ENCODE measurements at regions not wholly inside any gene's neighbourhood (a gene's known extent, or its start where the extent isn't known, plus 50 kb on each side); places are given as distances from the start of the nearest gene placed in this dataset.

DNA sequence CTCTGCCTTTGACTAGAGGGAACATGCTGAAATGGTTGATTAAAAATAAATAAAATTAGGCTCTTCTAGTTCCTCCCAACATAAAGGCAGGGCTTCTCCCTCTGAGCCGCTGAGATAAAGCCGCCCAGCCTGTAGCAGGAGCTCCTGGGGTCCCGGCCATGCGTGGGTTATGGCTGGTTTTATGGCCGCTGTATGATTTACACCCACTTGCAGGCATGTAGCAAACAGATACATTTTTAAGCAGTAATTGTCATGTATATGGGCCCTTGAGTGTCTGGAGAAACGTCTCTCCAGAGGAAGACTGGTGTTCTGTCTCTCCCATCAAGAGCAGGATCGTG, 201.0 kb upstream of the TNRC6C start:
- Histone ChIP-seq H3K9ac (ENCODE audit: insufficient read depth, low read depth, low read length) (no peak overlapping the region), H2AFZ (ENCODE audit: low read length) (no peak overlapping the region), H3K9me3 (ENCODE audit: low read length) (peaks cover 8% of the 10 kb centered on the region; the same call in 1 of the 2 replicates), H3K4me3 (replicated peaks in 1 of 3; ENCODE audit: insufficient read depth in 1 of 3, low read depth in 2 of 3, low read length in 3 of 3) (no peak overlapping the region), H3K4me2 (ENCODE audit: low read depth, low read length) (no peak overlapping the region), H3K36me3 (replicated peaks in 1 of 2; ENCODE audit: control insufficient read depth in 1 of 2, insufficient read depth in 2 of 2, low read length in 2 of 2) (no peaks in the 10 kb centered on the region), H3K27ac (ENCODE audit: extremely low read length, insufficient read depth, low read length) (no peak overlapping the region), H3K79me2 (ENCODE audit: insufficient read depth, low read length) (no peaks in the 10 kb centered on the region), H4K20me1 (ENCODE audit: insufficient read depth, low read length) (no peaks in the 10 kb centered on the region), H3K4me1 (ENCODE audit: insufficient read depth, low read length) (no peaks in the 10 kb centered on the region), H3K27me3 (ENCODE audit: control insufficient read depth in 1 of 2, insufficient read depth in 2 of 2, low read length in 2 of 2) (peaks cover 17 to 72% of the 10 kb centered on the region in 2 experiments; a peak in 4 of 5 replicates)
- in situ Hi-C loops (cut with HindIII; ENCODE audit: extremely low pct_ligation_motif_present, low pct_unique_long_range_greater_than_20kb) (no loop called here), intact Hi-C loops (cut with micrococcal nuclease; ENCODE audit: unreplicated experiment) (no loop called here)
- DNase-seq (ENCODE audit: low spot score) (no peak), FAIRE-seq (no peak), ATAC-seq (no peak)
- 25% methylated on average over 7 of the region's 7 CpGs for WGBS (ENCODE audit: low lambda C conversion rate)
- TF ChIP-seq E2F1 (CRISPR knock-in tag; IDR thresholded peaks at IDR 0.05) (no peak), TOE1 (CRISPR knock-in tag; IDR thresholded peaks at IDR 0.05) (no peak), ZNF331 (CRISPR knock-in tag; IDR thresholded peaks at IDR 0.05) (no peak), ZBTB7B (CRISPR knock-in tag; IDR thresholded peaks at IDR 0.05) (no peak), FOXJ3 (CRISPR knock-in tag; IDR thresholded peaks at IDR 0.05; ENCODE audit: borderline replicate concordance) (no peak), GLI4 (CRISPR knock-in tag; IDR thresholded peaks at IDR 0.05; ENCODE audit: borderline replicate concordance) (no peak)
- TF ChIP-seq, protein P1, sequence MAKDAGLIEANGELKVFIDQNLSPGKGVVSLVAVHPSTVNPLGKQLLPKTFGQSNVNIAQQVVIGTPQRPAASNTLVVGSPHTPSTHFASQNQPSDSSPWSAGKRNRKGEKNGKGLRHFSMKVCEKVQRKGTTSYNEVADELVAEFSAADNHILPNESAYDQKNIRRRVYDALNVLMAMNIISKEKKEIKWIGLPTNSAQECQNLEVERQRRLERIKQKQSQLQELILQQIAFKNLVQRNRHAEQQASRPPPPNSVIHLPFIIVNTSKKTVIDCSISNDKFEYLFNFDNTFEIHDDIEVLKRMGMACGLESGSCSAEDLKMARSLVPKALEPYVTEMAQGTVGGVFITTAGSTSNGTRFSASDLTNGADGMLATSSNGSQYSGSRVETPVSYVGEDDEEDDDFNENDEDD (CRISPR knock-in tag; IDR thresholded peaks at IDR 0.05; ENCODE audit: borderline replicate concordance): no peak
- ChIA-PET POLR2A (no interaction called here), CTCF (ENCODE audit: low intra/inter-chr PET ratio, low total read pairs) (no interaction called here)
- BruUV-seq (replicated peaks): no TSS peak

GRCh38 chr17:77763023-77763422, 195.5 kb upstream of the TNRC6C start:
- H3K4me1 ChIP-seq (ENCODE audit: insufficient read depth, low read length): no peaks in the 10 kb centered on the region
- POLR2A ChIA-PET: no interaction called here
- no peak overlapping the region for H2AFZ ChIP-seq (ENCODE audit: low read length)
- FAIRE-seq (no peak), DNase-seq (ENCODE audit: low spot score) (no peak), ATAC-seq (no peak)
- intact Hi-C loops (cut with micrococcal nuclease; ENCODE audit: unreplicated experiment) (no loop called here), in situ Hi-C loops (cut with HindIII; ENCODE audit: extremely low pct_ligation_motif_present, low pct_unique_long_range_greater_than_20kb) (no loop called here)
- no peaks in the 10 kb centered on the region for H4K20me1 ChIP-seq (ENCODE audit: insufficient read depth, low read length)
- peaks cover 10 to 52% of the 10 kb centered on the region in 2 experiments; a peak in 3 of 5 replicates for H3K27me3 ChIP-seq (ENCODE audit: control insufficient read depth in 1 of 2, insufficient read depth in 2 of 2, low read length in 2 of 2)
- WGBS (ENCODE audit: low lambda C conversion rate): 20% methylated on average over 6 of the region's 6 CpGs
- no peaks in the 10 kb centered on the region for H3K36me3 ChIP-seq (replicated peaks in 1 of 2; ENCODE audit: control insufficient read depth in 1 of 2, insufficient read depth in 2 of 2, low read length in 2 of 2)
- no TSS peak for BruUV-seq (replicated peaks)
- no peaks in the 10 kb centered on the region for H3K9me3 ChIP-seq (ENCODE audit: low read length)
- no peaks in the 10 kb centered on the region for H3K79me2 ChIP-seq (ENCODE audit: insufficient read depth, low read length)
- H3K27ac ChIP-seq (ENCODE audit: extremely low read length, insufficient read depth, low read length): no peak overlapping the region
- CTCF ChIA-PET (ENCODE audit: low intra/inter-chr PET ratio, low total read pairs): no interaction called here
- H3K4me2 ChIP-seq (ENCODE audit: low read depth, low read length): no peak overlapping the region
- no peak overlapping the region for H3K9ac ChIP-seq (ENCODE audit: insufficient read depth, low read depth, low read length)
- no peak overlapping the region for H3K4me3 ChIP-seq (replicated peaks in 1 of 3; ENCODE audit: insufficient read depth in 1 of 3, low read depth in 2 of 3, low read length in 3 of 3)
- TF ChIP-seq NCOA1 (CRISPR knock-in tag; IDR thresholded peaks at IDR 0.05) (no peak), RFX5 (IDR thresholded peaks at IDR 0.05; ENCODE audit: low read depth, low read length) (no peak), KLF15 (CRISPR knock-in tag; IDR thresholded peaks at IDR 0.05; ENCODE audit: borderline replicate concordance) (no peak), ZNF276 (CRISPR knock-in tag; IDR thresholded peaks at IDR 0.05; ENCODE audit: low read depth) (no peak)
- TF ChIP-seq, protein P2, sequence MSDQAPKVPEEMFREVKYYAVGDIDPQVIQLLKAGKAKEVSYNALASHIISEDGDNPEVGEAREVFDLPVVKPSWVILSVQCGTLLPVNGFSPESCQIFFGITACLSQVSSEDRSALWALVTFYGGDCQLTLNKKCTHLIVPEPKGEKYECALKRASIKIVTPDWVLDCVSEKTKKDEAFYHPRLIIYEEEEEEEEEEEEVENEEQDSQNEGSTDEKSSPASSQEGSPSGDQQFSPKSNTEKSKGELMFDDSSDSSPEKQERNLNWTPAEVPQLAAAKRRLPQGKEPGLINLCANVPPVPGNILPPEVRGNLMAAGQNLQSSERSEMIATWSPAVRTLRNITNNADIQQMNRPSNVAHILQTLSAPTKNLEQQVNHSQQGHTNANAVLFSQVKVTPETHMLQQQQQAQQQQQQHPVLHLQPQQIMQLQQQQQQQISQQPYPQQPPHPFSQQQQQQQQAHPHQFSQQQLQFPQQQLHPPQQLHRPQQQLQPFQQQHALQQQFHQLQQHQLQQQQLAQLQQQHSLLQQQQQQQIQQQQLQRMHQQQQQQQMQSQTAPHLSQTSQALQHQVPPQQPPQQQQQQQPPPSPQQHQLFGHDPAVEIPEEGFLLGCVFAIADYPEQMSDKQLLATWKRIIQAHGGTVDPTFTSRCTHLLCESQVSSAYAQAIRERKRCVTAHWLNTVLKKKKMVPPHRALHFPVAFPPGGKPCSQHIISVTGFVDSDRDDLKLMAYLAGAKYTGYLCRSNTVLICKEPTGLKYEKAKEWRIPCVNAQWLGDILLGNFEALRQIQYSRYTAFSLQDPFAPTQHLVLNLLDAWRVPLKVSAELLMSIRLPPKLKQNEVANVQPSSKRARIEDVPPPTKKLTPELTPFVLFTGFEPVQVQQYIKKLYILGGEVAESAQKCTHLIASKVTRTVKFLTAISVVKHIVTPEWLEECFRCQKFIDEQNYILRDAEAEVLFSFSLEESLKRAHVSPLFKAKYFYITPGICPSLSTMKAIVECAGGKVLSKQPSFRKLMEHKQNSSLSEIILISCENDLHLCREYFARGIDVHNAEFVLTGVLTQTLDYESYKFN (CRISPR knock-in tag; conservative IDR thresholded peaks at IDR 0.05): no peak

All from HepG2 (cell line).